NCI-H82 treated with DMSO at 0.1 percent for 48 hours (cell line): ENCODE measurements at regions not wholly inside any gene's neighbourhood (a gene's known extent, or its start where the extent isn't known, plus 50 kb on each side); places are given as distances from the start of the nearest gene placed in this dataset.
"Not testable (repeated sequence)": the region's sequence is repeated elsewhere in the genome, so short reads cannot be mapped to it uniquely, and the experiment has no call there.

Source experiments
- DNase-seq: peaks from one replicate; lab custom pipeline; 2025; ENCODE audit not compliant: unreplicated experiment; lab: John Stamatoyannopoulos, UW

DNA sequence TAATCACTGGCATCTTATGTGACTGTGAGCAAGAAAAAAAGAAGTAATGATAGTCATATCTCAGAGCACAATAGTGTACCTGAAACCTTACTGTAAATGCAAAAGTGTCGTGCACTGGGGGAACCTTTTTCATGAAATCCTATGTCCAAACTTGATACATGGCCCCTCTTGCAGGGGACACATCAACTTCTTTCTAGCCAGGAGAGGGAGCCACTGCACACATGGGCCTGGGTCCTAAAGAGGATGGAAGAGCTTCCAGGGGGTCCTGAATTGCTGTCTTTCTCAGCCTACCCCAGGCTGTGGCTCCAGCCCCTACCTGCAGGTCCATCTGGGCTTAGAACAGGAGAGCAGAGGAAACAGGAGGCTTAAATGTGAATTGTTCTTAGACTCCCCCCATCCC is 165.7 kb downstream of the SOD2 start:
- DNase-seq = no peak

DNA sequence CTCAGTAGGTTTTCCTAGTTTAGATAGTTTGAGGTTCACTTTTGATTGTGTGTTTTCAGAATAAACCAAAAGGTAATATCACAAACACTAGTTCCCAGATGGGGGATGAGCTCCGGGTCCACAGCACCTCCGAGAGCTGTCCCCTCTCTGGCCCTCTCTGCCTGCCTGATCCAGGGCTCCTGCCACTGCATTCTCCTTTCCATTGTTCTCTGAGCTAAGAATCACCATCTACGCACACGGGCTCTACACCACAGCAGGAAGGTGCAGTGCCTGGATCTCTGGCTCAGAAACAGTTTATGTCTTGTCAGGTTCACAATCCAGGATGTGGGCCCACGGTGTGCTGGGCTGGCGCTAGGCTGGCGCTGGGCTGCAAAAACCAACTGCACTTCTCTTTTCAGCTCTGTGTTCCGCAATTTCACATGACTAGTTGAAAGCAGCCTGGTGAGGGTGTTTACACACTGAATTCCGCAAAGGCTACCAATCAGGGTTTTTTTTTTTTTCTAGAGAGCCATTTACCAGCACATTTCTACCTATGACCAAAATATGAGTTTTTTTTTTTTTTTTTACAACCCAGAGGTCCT is 167.5 kb downstream of the SOD2 start:
- DNase-seq = no peak

DNA sequence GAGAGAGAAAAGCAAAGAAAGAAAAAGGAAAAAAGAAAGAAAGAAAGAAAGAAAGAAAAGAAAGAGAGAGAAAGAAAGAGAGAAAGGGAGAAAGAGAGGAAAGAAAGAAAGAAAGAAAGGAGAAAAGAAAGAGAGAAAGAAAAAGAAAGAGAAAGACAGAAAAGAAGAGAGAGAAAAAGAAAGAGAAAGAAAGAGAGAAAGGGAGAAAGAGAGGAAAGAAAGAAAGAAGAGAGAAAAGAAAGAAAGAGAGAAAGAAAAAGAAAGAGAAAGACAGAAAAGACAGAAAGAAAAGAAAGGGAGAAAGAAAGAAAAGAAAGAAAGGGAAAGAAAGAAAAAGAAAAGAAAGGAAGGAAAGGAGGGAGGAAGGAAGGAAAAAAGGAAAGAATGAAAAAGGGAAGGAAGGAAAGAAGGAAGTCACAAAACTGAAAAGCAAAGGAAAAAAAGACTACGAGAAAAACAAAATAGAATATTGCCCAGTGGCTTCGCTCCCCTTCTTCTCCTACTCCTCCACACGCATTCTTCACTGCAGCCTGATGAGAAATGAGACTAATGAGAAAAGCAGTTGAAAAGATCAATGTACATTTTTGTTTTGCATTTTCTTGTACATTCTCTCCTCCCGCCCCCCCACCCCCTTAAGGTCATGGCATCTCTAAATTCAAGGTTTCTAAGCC is 170.0 kb downstream of the SOD2 start:
- DNase-seq = no peak

DNA sequence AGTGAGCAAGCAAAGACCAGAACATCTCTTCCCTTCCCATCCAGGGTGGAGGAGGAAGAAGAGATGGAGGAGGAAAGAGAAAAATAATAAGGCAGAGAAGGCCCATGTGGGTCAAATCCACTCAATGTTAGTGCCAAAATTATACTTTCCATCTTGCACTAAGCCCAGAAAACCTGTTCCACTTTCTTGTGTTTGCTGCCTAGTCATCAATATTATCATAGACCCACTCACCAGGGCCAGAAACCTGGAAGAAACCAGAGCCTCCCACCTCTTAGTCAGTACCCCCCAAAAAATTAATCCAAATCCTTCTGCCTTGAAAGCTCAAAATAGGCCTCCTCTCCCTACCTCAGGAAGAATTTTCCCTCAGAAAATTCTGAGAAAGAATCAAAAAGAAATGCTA is 171.1 kb downstream of the SOD2 start:
- DNase-seq = no peak

DNA sequence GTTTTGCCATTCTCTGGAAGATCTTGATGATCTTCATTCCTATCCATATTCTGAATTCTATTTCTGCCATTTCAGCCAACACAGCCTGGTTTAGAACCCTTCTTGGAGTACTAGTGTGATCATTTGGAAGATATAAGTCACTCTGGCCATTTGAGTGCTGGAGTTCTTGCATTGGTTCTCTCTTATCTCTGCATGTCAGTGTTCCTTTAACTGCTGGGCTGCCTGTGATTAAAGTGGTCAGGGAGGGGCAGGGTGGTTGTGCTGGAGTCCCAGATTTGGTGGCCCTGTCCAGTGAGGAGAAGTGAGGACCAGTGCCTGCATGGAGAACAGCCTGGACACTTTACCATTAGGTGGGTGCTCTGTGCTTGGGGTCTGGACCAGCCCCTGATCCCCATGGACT is 173.0 kb downstream of the SOD2 start:
- no peak for DNase-seq

DNA sequence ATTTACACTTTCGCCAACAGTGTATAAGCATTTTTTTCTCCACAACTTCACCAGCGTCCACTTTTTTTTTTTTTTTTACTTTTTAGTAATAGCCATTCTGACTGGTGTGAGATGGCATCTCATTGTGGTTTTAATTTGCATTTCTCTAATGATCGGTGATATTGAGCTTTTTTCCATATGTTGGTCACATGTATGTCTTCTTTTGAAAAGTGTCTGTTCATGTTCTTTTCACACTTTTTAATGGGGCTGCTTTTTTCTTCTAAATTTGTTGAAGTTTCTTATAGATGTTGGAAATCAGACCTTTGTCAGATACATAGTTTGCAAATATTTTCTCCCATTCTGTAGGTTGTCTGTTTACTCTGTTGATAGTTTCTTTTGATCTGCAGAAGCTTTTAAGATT is 177.2 kb downstream of the SOD2 start:
- not testable (repeated sequence) for DNase-seq

DNA sequence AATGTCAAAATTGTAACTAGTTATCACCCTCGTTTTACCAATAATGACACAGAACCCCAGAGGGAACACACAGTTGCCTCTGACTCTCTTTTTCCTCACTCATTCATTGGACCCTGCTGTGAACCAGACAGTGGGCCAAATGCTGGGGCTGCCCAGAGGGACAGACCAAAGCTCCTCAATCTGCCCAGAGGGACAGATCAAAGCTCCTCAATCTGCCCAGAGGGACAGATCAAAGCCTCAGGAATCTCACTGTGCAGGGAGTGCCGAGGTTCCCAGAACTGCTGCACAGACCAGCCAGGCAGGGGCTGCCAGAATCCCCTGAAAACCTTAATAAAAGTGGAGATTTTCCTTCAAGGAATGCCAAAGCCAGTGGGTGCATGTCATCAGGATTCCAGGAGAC is 179.1 kb downstream of the SOD2 start:
- DNase-seq = no peak

DNA sequence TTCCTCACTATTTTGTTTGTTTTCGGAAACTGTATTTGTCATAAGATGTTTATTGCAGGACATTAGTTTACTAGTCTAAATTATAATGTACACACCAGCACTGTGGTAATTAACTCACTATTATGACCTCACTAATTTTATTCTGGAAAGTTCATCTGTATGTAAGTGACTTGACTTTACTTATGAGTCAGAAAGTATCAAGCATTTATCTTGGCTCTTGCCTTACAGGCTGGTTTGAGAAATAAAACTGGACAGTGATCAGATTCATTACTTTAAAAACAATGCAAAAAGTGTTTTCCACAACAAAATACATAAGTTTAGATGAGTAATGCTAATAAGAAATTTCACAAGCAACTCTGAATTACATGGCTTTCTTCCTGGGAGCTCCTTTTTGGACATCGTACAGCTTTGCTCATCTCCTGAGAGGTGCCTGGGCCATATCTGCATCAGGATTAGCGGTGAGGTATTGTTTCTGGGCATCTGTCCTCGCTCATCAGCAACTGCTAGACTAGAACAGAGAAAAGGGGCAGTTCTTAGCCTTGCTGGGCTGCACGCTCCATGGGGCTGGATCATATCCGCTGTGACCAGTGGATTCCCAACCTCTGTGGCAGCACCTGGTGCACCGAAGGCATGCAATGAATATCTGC is 179.8 kb downstream of the SOD2 start:
- DNase-seq = no peak

DNA sequence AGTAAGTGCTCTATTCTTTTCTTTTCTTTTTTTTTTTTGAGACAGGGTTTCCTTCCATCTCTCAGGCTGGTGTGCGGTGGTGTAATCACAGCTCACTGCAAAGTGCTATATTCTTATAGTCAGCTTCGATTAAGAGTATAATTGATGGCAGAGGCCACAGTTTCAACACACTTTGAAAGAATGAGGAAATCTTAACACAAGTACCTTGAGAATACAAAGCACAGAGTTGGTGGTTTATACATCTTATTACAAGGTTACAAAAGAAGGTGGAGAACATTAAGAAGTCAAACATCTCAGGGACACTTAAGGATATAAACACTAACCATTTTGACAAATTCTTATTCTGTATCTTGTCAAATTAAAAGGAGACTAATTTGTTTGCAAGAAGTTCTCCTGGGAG is 180.5 kb downstream of the SOD2 start:
- DNase-seq = no peak

DNA sequence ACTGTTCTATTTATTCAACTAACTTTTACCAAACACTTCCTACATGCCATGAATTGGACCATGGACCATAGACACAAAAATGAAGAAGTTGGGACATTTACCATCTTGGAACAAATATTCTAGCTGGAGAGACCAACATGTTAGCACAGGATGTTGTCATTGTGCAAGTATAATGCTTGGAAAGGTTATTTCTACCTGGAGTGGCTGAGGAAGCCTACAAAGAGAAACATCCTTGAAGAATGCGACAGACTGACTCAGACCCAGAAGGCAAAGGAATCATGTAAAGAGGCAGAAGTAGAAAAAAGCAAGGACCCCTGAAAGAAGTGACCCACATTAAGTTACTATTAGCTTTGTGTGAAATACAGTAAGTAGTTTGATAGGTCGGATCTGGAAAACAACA is 180.9 kb downstream of the SOD2 start:
- no peak for DNase-seq

DNA sequence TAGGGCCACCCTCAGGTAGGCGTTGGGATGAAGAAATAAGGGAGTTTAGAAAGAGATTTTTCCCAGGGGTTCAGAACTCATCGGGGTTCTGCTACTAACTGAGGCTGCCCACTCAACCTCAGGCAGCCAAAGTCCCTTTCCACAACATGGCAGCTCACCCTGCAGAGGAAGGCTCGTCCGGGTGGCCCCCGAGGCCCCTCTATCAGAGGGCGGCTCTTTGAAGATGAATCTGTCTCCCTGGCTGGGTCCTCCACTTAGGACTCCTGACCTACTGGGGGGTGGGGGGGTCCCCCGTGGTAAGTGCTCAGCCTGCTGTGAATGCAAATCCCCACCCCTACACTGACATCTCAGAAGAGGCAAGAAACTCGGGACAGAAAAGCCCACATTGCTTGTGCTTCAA is 182.9 kb downstream of the SOD2 start:
- DNase-seq = no peak

DNA sequence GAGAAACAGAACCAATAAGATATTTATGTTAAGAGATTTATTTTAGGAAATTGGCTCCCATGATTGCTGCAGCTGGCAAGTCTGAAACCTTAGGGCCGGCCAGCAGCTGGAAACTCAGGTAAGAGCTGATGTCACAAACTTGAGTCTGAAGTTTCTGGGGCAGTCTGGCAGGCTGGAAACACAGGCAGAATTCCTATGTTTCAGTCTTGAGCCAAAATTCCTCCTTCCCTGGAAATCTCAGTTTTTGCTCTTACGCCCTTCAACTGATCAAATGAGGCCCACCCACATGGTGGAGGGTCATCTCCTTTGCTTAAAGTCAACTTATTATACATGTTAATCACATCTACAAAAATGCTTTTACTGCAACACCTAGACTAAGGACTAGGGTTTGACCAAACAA is 184.1 kb downstream of the SOD2 start:
- no peak for DNase-seq

DNA sequence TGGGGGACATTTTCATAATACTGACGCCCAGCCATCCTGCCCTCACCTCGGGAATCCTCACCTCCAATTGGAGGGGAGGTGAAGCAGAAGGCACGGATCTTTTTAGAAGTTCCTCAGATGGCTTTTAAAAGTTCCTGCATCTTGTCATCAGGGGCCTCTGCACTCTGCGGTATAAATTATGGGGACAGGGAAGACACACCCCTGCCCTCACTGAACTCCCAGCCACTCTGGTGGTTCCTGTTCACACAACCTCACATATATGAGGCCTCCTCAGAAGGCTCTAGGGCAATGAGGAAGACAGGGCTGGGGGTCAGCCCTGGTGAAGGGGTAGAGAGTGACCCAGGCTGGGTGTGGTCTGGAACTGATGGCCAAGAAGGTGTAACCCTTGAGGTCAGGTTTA is 187.0 kb downstream of the SOD2 start:
- DNase-seq = no peak

DNA sequence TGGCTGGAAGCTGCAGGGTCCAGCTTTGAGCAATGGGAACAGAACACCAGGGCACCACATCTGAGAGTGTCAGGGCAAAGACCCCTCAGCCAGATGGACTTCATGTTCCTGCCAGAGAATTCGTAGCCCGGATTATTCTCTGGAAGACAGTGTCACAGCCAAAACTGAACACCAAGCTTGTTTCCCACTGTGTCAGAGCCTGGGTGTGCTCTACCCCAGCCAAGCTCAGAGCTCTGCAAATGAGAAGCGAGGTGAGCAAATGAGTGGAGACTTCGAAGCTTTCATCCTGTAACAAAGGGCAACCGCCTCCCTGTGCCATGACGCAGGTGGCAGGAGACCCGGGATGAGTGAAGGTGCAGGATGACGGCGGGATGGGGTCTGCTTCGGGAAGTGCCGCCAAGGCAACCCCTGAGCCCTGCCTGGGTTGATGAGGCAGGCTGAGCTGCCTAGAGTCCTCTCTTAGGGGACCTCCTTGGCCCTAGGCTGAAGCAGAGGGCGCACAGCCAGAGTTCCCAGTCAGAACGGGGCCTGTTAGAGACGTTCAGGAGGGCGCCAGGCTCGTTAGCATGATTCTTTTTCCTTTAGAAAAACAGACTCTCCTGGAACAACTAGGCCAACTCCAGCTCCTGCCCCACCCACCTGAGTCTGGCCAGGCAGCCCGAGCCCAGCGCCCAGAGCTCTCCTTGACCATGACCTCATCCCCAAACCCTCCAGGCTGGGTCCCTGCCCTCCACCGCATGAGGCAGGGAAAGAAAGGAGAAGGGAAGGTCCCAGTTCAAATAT is 187.7 kb downstream of the SOD2 start:
- DNase-seq = no peak

DNA sequence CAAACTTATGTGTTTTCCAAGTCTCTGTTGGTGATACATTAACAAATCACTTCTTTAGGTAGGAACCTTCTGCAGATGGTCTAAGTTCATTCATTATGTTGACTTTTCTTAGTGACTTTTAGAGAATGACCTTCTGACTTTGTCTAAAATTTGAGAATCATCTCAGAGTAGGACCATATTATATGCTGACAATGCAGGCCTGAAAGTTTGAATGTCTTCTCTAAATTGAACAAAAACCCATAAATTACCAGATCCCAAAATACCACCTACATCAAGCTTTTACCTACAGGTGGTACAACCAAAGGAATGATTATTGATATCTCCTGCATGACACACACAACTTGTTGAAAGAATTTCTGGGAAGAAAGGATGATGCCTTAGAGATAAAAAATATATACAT is 191.5 kb downstream of the SOD2 start:
- DNase-seq = no peak

DNA sequence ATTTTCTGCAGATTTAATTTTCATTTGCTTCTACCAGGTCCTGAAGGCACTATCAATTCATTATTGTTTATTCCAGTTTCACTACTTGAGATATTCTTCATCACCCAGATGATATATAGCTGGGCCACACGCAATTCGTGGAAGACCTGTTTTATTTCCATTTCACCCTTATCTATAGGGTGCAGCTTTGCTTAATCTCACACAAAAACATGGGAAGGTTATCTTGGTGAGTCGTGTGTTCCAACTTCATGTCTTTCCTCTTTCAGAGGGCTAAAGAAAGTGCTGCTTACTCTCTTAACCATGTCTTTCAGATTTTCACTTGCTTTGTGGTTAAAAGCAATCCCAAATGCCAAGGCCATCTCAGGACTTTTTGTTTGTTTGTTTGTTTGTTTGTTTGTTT is 194.0 kb downstream of the SOD2 start:
- no peak for DNase-seq

DNA sequence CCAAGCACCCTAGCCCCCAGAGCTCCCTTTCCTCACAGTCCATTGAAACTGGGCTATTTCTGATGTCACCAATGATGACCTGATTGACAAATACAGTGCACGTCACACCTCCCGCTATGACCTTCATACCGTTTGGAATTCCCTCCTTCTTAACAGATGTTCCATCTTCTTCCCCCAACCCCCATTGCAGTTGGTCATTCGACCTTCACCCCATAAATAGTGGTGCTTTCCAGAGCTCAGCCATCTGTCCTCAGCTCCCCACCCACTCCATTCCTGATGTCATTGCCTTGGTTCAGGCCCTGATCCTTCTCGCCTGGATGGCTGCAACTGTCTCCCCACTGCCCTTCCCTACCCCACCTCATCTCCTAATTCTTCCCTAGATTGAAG is 198.5 kb downstream of the SOD2 start:
- no peak for DNase-seq

DNA sequence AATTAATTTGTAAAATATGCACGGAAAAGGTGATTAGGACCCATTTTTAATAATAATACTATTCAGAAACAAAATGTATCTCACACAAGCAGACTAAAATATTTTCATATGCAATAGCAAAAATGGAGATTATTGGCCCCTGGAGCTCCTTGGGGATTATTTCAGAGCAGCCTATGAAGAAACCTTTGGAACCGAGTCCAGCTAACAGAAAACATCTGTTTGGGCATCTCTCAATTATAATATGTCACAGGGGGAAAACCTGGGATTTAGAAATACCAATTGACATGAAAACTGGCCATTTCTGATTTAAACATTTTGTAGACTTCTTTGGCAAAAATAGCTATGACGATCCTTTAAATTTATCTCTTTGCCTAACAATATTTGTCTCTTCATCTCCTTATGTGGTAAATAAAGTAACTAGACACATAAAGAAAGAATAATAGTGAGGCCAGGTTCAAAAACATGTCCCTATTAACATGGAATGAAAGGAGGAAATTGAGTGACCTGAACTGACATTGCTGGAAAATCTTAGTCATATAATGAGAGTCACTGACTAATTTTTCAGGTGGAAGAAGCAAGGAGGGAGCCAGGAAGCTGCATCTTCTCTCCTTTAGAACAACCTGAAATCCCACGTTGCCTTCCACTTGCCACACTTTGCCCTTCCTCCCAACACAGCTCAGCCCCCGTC is 199.0 kb downstream of the SOD2 start:
- no peak for DNase-seq

DNA sequence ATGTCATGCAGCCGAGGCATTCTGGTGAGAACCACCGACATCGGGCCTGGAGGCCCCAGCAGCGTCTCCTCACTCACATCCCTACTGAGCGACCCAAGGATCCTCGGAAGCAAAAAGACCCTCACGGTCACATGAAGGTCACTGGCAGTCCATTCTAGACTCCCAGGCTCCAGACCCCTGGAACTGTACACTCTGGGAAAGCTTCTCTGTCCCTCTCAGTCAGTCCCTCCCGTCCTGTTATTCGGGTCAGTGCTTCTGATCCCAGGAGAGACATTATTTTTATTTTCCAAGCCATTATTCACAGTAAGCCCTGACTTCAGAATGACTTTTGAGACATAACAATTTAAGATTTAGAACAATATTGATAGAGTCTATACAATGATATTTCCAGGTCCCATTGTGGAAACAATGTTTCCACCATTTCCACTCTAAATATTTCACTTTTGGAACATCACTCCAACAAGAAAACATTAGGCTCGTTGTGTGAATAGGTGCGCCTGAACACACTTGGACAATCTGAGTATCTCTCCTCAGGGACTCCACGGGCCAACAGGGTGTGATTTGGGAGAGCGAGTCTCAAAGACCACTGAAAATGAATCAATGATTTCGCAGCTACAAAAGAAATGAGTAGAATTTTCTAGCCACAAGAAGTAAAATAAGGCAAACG is 199.7 kb downstream of the SOD2 start:
- DNase-seq = no peak

DNA sequence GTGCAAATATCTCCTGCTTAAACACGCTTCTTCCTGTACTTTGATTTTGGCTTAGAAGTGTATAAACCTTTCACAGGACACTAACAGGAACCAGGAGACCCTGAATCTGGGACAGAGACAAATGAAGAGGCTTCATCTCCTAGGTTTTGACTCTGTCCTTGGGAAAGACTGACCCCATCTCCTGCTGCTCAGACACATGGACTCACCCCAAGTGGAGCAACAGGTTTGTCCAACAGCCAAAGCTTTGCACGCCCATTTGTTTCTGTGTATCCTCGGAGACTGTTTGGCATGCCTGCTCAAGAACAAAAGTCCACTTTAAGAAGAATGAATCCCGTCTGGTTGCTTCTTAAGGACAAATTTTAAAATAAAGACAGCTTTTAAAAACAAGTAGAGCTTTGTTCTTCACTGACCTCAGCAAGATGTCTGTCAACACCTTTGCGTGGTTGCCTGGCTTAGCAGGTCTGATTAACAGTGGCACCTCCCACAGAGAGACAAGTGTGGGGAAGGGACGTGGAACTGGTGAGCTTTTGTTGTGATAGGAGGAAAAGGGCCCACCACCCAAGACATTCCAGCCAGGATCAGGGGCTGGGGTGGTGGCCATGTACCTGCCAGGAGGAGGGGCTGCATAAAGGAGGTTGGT is 202.6 kb downstream of the SOD2 start:
- no peak for DNase-seq
